ENCODE measurements at regions not wholly inside any gene's neighbourhood (a gene's known extent, or its start where the extent isn't known, plus 50 kb on each side); places are given as distances from the start of the nearest gene placed in this dataset.

DNA sequence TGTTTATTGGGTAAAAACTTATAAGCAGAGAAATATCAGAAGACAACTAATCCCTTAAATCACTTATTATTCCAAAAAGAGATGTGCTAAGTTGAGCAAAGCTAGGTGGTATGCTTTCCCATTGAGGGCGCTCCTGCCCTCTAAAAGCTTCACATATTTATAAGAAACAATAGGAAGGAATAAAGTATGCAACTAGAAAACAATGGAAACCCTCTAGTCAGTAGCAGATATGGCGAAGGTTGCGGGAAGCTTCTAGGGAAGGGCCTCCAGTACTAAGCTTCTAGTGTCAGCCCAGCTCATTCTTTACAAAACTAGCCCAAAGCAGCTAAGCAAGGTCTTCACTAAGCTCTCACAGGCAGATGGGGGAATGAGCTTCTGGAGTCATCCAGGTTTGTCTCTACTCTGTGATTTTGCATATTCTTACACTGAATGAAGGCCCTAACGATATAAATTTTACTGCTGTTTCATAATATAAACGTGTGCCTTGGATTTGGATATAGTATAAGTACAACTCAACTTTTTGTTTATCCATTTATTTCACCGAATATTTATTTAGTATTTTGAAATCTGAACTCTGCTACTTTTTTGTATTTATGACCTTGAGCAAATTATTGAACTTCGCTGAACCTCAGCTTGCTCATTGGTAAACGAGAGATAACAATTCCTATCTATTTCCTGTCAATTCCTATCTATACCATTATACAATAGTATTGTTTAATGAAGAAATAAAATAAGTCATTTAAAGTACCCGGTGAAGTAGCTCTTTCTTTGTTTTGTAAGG is 571.4 kb downstream of the ELAVL2 start:
- H3K27me3 Mint-ChIP-seq = no peaks in the 10 kb centered on the region
- no peaks in the 10 kb centered on the region for H3K4me1 Mint-ChIP-seq (ENCODE audit: low read depth)
- H3K36me3 Mint-ChIP-seq = no peaks in the 10 kb centered on the region
- H3K9me3 Mint-ChIP-seq = peaks cover 40% of the 10 kb centered on the region
- ChIA-PET CTCF (no interaction called here), POLR2A (no interaction called here)
- no peak for DNase-seq
- H3K27ac Mint-ChIP-seq = no peak overlapping the region
- no peak overlapping the region for H3K4me3 Mint-ChIP-seq
- intact Hi-C loops (cut with micrococcal nuclease) = no loop called here

GRCh38 chr9:23255346-23255745 is 570.7 kb downstream of the ELAVL2 start:
- Mint-ChIP-seq H3K27ac (no peak overlapping the region), H3K9me3 (peaks cover 34% of the 10 kb centered on the region), H3K36me3 (no peaks in the 10 kb centered on the region), H3K27me3 (no peaks in the 10 kb centered on the region), H3K4me1 (ENCODE audit: low read depth) (no peaks in the 10 kb centered on the region), H3K4me3 (no peak overlapping the region)
- CTCF ChIA-PET = no interaction called here
- intact Hi-C loops (cut with micrococcal nuclease) = no loop called here
- no peak for DNase-seq
- POLR2A ChIA-PET = no interaction called here

GRCh38 chr9:23258569-23258968 is 567.5 kb downstream of the ELAVL2 start:
- Mint-ChIP-seq H3K4me3 (no peak overlapping the region), H3K9me3 (peaks cover 19% of the 10 kb centered on the region), H3K36me3 (no peaks in the 10 kb centered on the region), H3K27me3 (no peaks in the 10 kb centered on the region), H3K4me1 (ENCODE audit: low read depth) (no peaks in the 10 kb centered on the region), H3K27ac (no peak overlapping the region)
- POLR2A ChIA-PET = no interaction called here
- intact Hi-C loops (cut with micrococcal nuclease) = no loop called here
- CTCF ChIA-PET = no interaction called here
- DNase-seq = no peak

DNA sequence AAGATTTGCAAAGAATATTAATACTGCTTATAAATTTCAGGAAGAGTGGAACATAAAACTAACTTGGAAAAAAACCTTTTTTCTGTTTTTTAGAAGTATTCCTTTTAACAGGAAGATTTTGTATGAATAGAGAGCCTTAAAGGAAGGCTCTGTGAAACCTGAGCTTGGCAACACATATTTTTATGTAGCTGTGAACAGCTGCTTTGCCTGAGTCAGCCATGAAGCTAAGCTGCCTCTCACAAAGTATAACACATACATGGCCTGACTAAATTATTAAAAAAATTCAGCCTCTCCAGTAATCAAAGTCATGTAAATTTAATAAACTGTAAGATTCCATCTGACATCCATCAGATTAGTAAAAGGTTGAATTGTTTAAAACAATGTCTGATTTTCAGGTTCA is 547.5 kb downstream of the ELAVL2 start:
- ChIA-PET CTCF (no interaction called here), POLR2A (no interaction called here)
- Mint-ChIP-seq H3K4me3 (no peak overlapping the region), H3K27ac (no peak overlapping the region), H3K9me3 (peaks cover 10% of the 10 kb centered on the region), H3K4me1 (ENCODE audit: low read depth) (no peaks in the 10 kb centered on the region), H3K27me3 (no peaks in the 10 kb centered on the region), H3K36me3 (no peaks in the 10 kb centered on the region)
- DNase-seq = no peak
- intact Hi-C loops (cut with micrococcal nuclease) = no loop called here

GRCh38 chr9:23287390-23287789 is 538.6 kb downstream of the ELAVL2 start:
- no peak for DNase-seq
- intact Hi-C loops (cut with micrococcal nuclease) = no loop called here
- ChIA-PET CTCF (no interaction called here), POLR2A (no interaction called here)
- no peak overlapping the region for H3K27ac Mint-ChIP-seq
- no peak overlapping the region for H3K4me3 Mint-ChIP-seq
- H3K9me3 Mint-ChIP-seq = peaks cover 9% of the 10 kb centered on the region
- no peaks in the 10 kb centered on the region for H3K36me3 Mint-ChIP-seq
- H3K27me3 Mint-ChIP-seq = no peaks in the 10 kb centered on the region
- no peaks in the 10 kb centered on the region for H3K4me1 Mint-ChIP-seq (ENCODE audit: low read depth)

DNA sequence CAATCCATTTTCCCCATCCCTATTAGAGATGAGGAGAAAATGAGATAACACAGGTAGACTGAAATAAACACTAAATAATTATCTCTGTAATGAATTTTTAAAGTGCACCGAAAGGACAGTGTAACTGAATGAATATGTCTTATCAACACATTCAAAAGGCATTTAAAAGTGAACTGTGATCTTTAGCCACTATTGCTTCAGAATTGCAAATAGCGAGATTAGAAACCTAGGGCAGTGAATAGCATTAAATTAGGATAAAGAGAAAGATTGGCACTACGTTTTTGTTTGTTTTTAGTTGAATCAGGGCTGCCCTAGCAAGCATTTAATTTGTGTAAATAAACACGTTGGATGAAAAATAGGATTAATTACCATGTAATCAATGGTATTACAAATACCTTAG is 537.5 kb downstream of the ELAVL2 start:
- DNase-seq = no peak
- CTCF ChIA-PET = no interaction called here
- Mint-ChIP-seq H3K4me3 (no peak overlapping the region), H3K36me3 (no peaks in the 10 kb centered on the region), H3K9me3 (peaks cover 6% of the 10 kb centered on the region), H3K27me3 (no peaks in the 10 kb centered on the region), H3K27ac (no peak overlapping the region), H3K4me1 (ENCODE audit: low read depth) (no peaks in the 10 kb centered on the region)
- intact Hi-C loops (cut with micrococcal nuclease) = no loop called here
- POLR2A ChIA-PET = no interaction called here

- no peaks in the 10 kb centered on the region for H3K4me1 Mint-ChIP-seq (ENCODE audit: low read depth)
- no peaks in the 10 kb centered on the region for H3K36me3 Mint-ChIP-seq
- ChIA-PET POLR2A (no interaction called here), CTCF (no interaction called here)
- H3K27me3 Mint-ChIP-seq = no peaks in the 10 kb centered on the region
- no peak for DNase-seq
- no peak overlapping the region for H3K4me3 Mint-ChIP-seq
- intact Hi-C loops (cut with micrococcal nuclease) = no loop called here
- H3K9me3 Mint-ChIP-seq = peaks cover 13% of the 10 kb centered on the region
- H3K27ac Mint-ChIP-seq = no peak overlapping the region
Observed at GRCh38 chr9:23290973-23291372, 535.1 kb downstream of the ELAVL2 start.

DNA sequence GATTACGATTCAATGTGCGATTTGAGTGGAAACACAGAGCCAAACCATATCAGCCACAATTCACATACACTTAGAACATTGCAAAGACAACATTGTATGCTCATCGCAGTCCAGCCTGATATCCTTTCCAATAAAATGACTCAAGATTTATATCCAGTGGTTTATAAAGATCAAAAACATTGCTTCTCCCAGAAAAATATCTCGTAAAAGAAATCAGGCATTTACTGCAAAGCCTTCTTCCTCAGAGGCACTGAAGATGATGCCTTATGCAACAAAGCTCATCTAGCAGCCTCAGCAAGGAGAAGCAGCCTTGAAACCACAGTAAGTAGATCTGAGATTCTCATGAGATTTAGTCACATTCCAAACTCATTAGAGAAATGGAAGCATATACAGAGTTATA is 523.8 kb downstream of the ELAVL2 start:
- Mint-ChIP-seq H3K4me1 (ENCODE audit: low read depth) (no peaks in the 10 kb centered on the region), H3K36me3 (no peaks in the 10 kb centered on the region), H3K27me3 (no peaks in the 10 kb centered on the region), H3K9me3 (peaks cover 20% of the 10 kb centered on the region), H3K27ac (no peak overlapping the region), H3K4me3 (no peak overlapping the region)
- ChIA-PET POLR2A (no interaction called here), CTCF (interaction anchor here (0.7 kb wide), 1 partner anchor 197 kb away, joined by 3 read pairs; no protein-coding TSS in a partner anchor)
- no peak for DNase-seq
- intact Hi-C loops (cut with micrococcal nuclease) = no loop called here

DNA sequence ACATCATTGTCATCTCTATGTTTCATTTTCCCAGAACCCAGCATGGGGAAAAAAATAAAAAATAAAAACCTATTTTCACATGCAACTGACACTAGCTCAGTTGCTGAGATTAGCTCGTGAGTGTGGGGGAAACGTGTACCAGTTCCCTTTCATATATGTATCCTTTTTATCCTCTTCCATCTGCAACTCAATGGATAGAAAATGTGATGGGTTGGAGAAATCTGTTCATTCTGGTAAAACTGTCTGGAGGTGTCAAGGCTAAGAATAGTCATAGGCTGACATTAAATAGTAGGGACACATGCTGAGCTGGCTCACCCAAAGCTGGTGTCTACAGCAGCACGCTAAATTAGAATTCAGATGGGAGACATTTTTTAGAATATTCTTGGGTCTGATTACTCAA is 519.3 kb downstream of the ELAVL2 start:
- no peak overlapping the region for H3K27ac Mint-ChIP-seq
- intact Hi-C loops (cut with micrococcal nuclease) = no loop called here
- H3K4me3 Mint-ChIP-seq = no peak overlapping the region
- DNase-seq = no peak
- H3K36me3 Mint-ChIP-seq = no peaks in the 10 kb centered on the region
- H3K27me3 Mint-ChIP-seq = no peaks in the 10 kb centered on the region
- POLR2A ChIA-PET = no interaction called here
- peaks cover 19% of the 10 kb centered on the region for H3K9me3 Mint-ChIP-seq
- H3K4me1 Mint-ChIP-seq (ENCODE audit: low read depth) = no peaks in the 10 kb centered on the region
- CTCF ChIA-PET = no interaction called here

DNA sequence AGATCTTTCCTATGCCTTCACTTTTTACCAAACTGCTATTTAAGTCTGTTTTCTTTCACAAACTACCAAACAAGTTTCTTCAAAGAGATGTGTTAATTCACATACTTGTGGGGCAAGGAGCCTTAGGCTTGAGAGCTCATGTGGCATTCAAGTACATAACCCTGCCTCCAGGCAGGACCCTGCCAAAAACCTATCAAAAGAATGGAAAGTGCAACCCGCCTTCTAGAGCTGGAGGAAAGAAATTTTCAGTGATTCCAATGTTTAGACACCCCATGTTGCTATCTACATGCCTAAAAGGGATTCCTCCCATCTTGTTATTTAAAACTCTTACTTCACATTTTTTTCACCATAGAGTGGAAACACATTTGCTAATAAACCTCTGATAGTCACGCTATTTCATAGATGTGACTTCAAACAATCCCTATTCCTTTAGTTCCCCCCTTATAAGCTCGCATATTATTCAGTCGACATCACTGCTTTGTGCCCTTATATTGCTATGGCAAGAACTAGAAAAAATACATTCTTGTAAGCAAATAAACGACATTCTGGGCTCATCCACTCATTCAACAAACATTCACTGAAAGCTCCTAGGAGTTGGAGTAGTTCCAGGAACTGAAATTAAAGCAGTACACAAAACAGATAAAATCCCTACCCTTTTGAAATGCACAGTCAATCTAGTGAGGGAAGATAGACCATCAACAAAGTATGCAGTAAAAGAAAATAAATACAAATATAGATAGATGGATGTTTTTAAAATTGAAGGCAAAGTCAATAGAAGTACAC is 518.1 kb downstream of the ELAVL2 start:
- H3K4me1 Mint-ChIP-seq (ENCODE audit: low read depth) = no peaks in the 10 kb centered on the region
- CTCF ChIA-PET = no interaction called here
- no peaks in the 10 kb centered on the region for H3K36me3 Mint-ChIP-seq
- peaks cover 16% of the 10 kb centered on the region for H3K9me3 Mint-ChIP-seq
- no peak overlapping the region for H3K4me3 Mint-ChIP-seq
- DNase-seq = no peak
- intact Hi-C loops (cut with micrococcal nuclease) = no loop called here
- no peak overlapping the region for H3K27ac Mint-ChIP-seq
- no peaks in the 10 kb centered on the region for H3K27me3 Mint-ChIP-seq
- POLR2A ChIA-PET = no interaction called here

- intact Hi-C loops (cut with micrococcal nuclease) = no loop called here
Observed at GRCh38 chr9:23309800-23310199, 516.2 kb downstream of the ELAVL2 start.

DNA sequence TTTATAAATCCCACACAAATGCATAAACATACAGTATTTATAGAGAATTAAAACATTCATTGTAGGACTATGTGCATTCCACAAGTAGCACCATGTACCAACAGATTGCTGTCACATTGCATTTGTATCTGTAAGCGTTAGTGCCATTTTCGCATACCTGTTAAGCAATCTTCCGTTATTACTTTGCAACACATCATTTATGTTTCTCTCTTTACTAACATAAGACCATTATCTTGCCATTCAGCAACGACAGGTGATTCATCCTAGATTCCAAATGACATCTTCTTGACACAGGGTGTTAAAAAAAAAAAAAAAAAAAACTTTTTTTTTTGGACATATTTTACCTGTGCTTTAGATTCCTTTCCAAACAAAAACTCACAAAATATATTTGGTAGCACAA is 511.8 kb downstream of the ELAVL2 start:
- ChIA-PET POLR2A (no interaction called here), CTCF (no interaction called here)
- Mint-ChIP-seq H3K9me3 (peaks cover 11% of the 10 kb centered on the region), H3K4me1 (ENCODE audit: low read depth) (no peaks in the 10 kb centered on the region), H3K27ac (no peak overlapping the region), H3K36me3 (no peaks in the 10 kb centered on the region), H3K4me3 (no peak overlapping the region), H3K27me3 (no peaks in the 10 kb centered on the region)
- intact Hi-C loops (cut with micrococcal nuclease) = no loop called here
- DNase-seq = no peak

More at GRCh38 chr9:23309800-23310199, 516.2 kb downstream of the ELAVL2 start:
- POLR2A ChIA-PET = no interaction called here
- no peak overlapping the region for H3K4me3 Mint-ChIP-seq
- no peak overlapping the region for H3K27ac Mint-ChIP-seq
- CTCF ChIA-PET = no interaction called here
- no peaks in the 10 kb centered on the region for H3K4me1 Mint-ChIP-seq (ENCODE audit: low read depth)
- peaks cover 18% of the 10 kb centered on the region for H3K9me3 Mint-ChIP-seq
- no peak for DNase-seq
- no peaks in the 10 kb centered on the region for H3K36me3 Mint-ChIP-seq
- H3K27me3 Mint-ChIP-seq = no peaks in the 10 kb centered on the region

DNA sequence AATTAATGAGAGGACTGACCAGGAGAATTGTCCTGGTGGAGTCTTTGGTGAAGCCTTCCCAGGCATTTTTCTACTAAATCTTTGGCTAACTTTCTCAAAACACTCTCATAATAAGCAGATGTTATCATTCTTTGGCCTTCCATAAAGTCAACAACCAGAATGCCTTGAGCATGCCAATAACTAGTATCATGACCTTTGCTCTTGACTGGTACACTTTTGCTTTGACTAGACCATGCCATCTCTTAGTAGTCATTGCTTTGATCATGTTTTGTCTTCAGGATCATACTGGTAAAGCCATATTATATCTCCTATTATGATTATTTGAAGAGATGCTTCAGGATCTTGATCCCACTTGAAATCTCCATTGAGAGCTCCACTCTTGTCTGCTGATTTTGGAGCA is 506.9 kb downstream of the ELAVL2 start:
- Mint-ChIP-seq H3K4me1 (ENCODE audit: low read depth) (no peaks in the 10 kb centered on the region), H3K27me3 (no peaks in the 10 kb centered on the region), H3K9me3 (peaks cover 7% of the 10 kb centered on the region), H3K27ac (no peak overlapping the region), H3K4me3 (no peak overlapping the region), H3K36me3 (no peaks in the 10 kb centered on the region)
- ChIA-PET CTCF (no interaction called here), POLR2A (no interaction called here)
- no peak for DNase-seq
- intact Hi-C loops (cut with micrococcal nuclease) = no loop called here

Data from activated CD4-positive, alpha-beta memory T cell treated with anti-CD3 and anti-CD28 coated beads for 36 hours (primary cell).